Endothelial cell of hepatic sinusoid (primary cell): ENCODE measurements at regions not wholly inside any gene's neighbourhood (a gene's known extent, or its start where the extent isn't known, plus 50 kb on each side); places are given as distances from the start of the nearest gene placed in this dataset.

ENCODE experiments used
- in situ Hi-C: cut with HindIII; loops from 2 replicates; pipeline ENCODE4 v1.10.0; 2017; ENCODE audit warnings: low sequenced_read_pairs

- in situ Hi-C loops, result no loop called here
Observed at GRCh38 chr3:71973274-71974030, 188.5 kb upstream of the PROK2 start.

GRCh38 chr3:71972031-71972430 lies 187.1 kb upstream of the PROK2 start:
- in situ Hi-C loops, result no loop called here

GRCh38 chr3:71968544-71968943 lies 183.6 kb upstream of the PROK2 start:
- in situ Hi-C loops, result no loop called here

GRCh38 chr3:71966185-71966584 lies 181.2 kb upstream of the PROK2 start:
- in situ Hi-C loops, result no loop called here

GRCh38 chr3:71964170-71964569 lies 179.2 kb upstream of the PROK2 start:
- in situ Hi-C loops, result no loop called here

GRCh38 chr3:71962561-71963240 lies 177.8 kb upstream of the PROK2 start:
- in situ Hi-C loops, result no loop called here

- in situ Hi-C loops, result no loop called here
Observed at GRCh38 chr3:71961891-71962290, 176.9 kb upstream of the PROK2 start.

- in situ Hi-C loops, result no loop called here
Observed at GRCh38 chr3:71961378-71961777, 176.4 kb upstream of the PROK2 start.

GRCh38 chr3:71958533-71958932 lies 173.6 kb upstream of the PROK2 start:
- in situ Hi-C loops, result no loop called here

GRCh38 chr3:71956716-71957115 lies 171.8 kb upstream of the PROK2 start:
- in situ Hi-C loops, result no loop called here

GRCh38 chr3:71956069-71956340 lies 171.1 kb upstream of the PROK2 start:
- in situ Hi-C loops, result no loop called here

- in situ Hi-C loops, result no loop called here
Observed at GRCh38 chr3:71955240-71956068, 170.5 kb upstream of the PROK2 start.

GRCh38 chr3:71951842-71952241 lies 166.9 kb upstream of the PROK2 start:
- in situ Hi-C loops, result no loop called here

- in situ Hi-C loops, result no loop called here
Observed at GRCh38 chr3:71951361-71951760, 166.4 kb upstream of the PROK2 start.

- in situ Hi-C loops, result loop anchor here (10.0 kb wide), 2 partner anchors 285 to 665 kb away; no protein-coding TSS in a partner anchor
Observed at GRCh38 chr3:71949442-71949841, 164.5 kb upstream of the PROK2 start.

- in situ Hi-C loops, result loop anchor here (5.0 to 10.0 kb wide), 3 partner anchors 88 to 670 kb away; no protein-coding TSS in a partner anchor
Observed at GRCh38 chr3:71944482-71945065, 159.6 kb upstream of the PROK2 start.

GRCh38 chr3:71942432-71943187 lies 157.7 kb upstream of the PROK2 start:
- in situ Hi-C loops, result loop anchor here (5.0 to 10.0 kb wide), 3 partner anchors 90 to 672 kb away; no protein-coding TSS in a partner anchor

- in situ Hi-C loops, result loop anchor here (5.0 to 10.0 kb wide), 3 partner anchors 92 to 674 kb away; no protein-coding TSS in a partner anchor
Observed at GRCh38 chr3:71940486-71940885, 155.5 kb upstream of the PROK2 start.

GRCh38 chr3:71938081-71938480 lies 153.1 kb upstream of the PROK2 start:
- in situ Hi-C loops, result loop anchor here (5.0 kb wide), 1 partner anchor 91 kb away; no protein-coding TSS in a partner anchor

- in situ Hi-C loops, result loop anchor here (5.0 kb wide), 1 partner anchor 89 kb away; no protein-coding TSS in a partner anchor
Observed at GRCh38 chr3:71936681-71937080, 151.7 kb upstream of the PROK2 start.
